ENCODE measurements at regions not wholly inside any gene's neighbourhood (a gene's known extent, or its start where the extent isn't known, plus 50 kb on each side); places are given as distances from the start of the nearest gene placed in this dataset.

DNA sequence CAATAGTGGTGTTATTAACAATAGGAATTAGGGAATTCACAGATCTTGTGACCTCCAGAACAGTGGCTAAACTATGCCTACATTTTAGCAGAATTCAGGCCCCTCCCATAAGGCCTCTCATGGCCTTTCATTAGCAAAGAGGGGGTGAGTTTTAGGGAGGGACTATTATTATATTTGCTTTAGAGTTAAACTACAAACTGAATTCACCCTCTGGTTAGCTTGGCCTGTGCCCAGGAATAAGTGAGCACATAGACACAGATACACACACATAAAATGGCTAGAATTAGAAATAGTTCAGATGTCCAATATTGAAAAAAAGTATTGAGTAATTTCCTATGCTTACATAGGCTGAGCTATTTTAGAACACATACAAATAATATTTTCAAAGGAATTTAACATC is 818.8 kb upstream of the COBL start:
- no peak for TF ChIP-seq POLR2A (IDR thresholded peaks at IDR 0.05)
- TF ChIP-seq, protein P1, sequence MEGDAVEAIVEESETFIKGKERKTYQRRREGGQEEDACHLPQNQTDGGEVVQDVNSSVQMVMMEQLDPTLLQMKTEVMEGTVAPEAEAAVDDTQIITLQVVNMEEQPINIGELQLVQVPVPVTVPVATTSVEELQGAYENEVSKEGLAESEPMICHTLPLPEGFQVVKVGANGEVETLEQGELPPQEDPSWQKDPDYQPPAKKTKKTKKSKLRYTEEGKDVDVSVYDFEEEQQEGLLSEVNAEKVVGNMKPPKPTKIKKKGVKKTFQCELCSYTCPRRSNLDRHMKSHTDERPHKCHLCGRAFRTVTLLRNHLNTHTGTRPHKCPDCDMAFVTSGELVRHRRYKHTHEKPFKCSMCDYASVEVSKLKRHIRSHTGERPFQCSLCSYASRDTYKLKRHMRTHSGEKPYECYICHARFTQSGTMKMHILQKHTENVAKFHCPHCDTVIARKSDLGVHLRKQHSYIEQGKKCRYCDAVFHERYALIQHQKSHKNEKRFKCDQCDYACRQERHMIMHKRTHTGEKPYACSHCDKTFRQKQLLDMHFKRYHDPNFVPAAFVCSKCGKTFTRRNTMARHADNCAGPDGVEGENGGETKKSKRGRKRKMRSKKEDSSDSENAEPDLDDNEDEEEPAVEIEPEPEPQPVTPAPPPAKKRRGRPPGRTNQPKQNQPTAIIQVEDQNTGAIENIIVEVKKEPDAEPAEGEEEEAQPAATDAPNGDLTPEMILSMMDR (IDR thresholded peaks at IDR 0.05), result no peak

Measured in right lobe of liver (tissue), 4 donors.